ENCODE measurements at regions not wholly inside any gene's neighbourhood (a gene's known extent, or its start where the extent isn't known, plus 50 kb on each side); places are given as distances from the start of the nearest gene placed in this dataset.

GRCh38 chr2:160687629-160688028, 194.0 kb upstream of the RBMS1 start:
- no peak for DNase-seq
- Histone ChIP-seq H3K4me1 (no peaks in the 10 kb centered on the region), H3K9me3 (no peaks in the 10 kb centered on the region), H3K36me3 (no peaks in the 10 kb centered on the region), H3K4me3 (no peak overlapping the region), H3K27me3 (no peaks in the 10 kb centered on the region), H3K27ac (no peak overlapping the region)
- TF ChIP-seq POLR2A (IDR thresholded peaks at IDR 0.05) = no peak
- TF ChIP-seq CTCF (IDR thresholded peaks at IDR 0.05) = no peak

DNA sequence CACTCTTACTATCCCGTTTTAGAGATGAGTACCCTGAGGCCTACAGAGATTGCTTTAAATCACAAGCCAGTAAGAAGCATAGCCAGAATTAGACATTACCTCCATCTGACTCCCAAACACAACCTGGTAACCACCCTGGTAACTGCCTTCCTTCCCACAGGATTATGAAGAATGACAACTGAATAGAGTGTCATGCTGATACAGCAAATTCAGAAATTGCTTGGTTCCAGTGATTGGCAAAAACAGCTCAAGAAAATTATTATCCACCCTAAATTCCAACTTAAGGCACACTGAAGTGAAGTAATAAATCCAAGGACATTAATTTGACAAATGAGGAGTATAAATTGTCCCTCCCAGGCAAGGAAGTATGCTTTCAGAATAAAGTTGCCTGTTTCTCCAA, 195.8 kb upstream of the RBMS1 start:
- H3K27ac ChIP-seq = no peak overlapping the region
- H3K9me3 ChIP-seq = no peaks in the 10 kb centered on the region
- TF ChIP-seq CTCF (IDR thresholded peaks at IDR 0.05) (no peak), POLR2A (IDR thresholded peaks at IDR 0.05) (no peak)
- DNase-seq = no peak
- no peaks in the 10 kb centered on the region for H3K4me1 ChIP-seq
- no peaks in the 10 kb centered on the region for H3K36me3 ChIP-seq
- H3K4me3 ChIP-seq = no peak overlapping the region
- no peaks in the 10 kb centered on the region for H3K27me3 ChIP-seq

DNA sequence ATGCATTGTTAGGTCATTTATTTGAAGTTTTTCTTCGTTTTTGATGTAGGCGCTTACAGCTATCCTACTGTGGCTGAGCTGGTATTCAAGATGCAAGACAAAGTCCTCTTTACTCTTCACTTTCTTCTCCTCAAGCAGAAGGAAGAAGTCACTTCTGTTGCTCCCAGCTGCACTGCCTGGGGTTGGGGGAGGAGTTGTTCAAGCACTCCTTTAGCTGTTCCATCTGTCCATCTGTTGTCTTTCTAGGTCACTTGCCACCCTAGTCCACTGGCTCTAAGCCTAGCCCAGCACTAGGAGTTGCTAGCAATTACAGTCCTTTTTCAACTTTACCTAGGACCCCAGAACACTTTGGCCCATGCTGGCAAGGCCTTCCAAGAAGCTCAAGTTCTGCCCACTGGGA, 200.6 kb upstream of the RBMS1 start:
- Histone ChIP-seq H3K4me1 (no peaks in the 10 kb centered on the region), H3K27me3 (no peaks in the 10 kb centered on the region), H3K27ac (no peak overlapping the region), H3K36me3 (no peaks in the 10 kb centered on the region), H3K4me3 (no peak overlapping the region), H3K9me3 (no peaks in the 10 kb centered on the region)
- TF ChIP-seq POLR2A (IDR thresholded peaks at IDR 0.05) (no peak), CTCF (IDR thresholded peaks at IDR 0.05) (no peak)
- DNase-seq = no peak

- no peaks in the 10 kb centered on the region for H3K27me3 ChIP-seq
- H3K36me3 ChIP-seq = no peaks in the 10 kb centered on the region
- DNase-seq = no peak
- no peak overlapping the region for H3K27ac ChIP-seq
- H3K4me1 ChIP-seq = no peaks in the 10 kb centered on the region
- TF ChIP-seq CTCF (IDR thresholded peaks at IDR 0.05) (no peak), POLR2A (IDR thresholded peaks at IDR 0.05) (no peak)
- no peaks in the 10 kb centered on the region for H3K9me3 ChIP-seq
- no peak overlapping the region for H3K4me3 ChIP-seq
These were observed 201.0 kb upstream of the RBMS1 start for GRCh38 chr2:160694631-160695030.

DNA sequence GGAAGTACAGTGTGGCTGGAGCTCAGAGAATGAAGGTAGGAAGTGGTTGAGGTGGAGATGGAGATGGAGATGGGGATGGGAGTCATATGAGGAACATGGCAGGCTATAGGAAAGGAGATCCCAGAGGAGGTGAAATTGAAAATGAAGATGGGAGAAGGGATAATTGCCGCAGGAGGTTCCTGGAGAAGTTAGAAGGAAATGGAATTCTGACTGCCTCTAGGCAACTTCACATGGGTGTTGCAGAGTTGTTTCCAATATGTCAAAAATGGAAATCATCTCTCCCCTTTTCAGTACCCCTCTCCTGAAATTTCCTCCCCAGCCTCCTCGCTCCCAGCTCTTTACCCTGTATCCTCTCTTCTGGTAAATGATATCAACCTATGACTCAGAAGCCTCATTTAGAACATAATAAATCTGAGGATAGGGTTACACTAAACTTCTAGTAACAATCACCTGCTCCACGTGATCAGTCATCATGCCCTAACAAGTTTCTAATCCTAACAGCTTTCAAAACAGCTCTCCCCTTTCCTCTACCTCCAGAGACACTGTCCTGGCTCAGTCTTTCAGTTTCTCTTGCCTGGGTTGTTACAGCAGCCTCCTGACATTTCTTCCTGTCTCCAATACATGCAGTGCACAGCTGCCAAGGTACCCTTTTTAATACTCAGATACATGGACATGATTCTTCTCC, 201.9 kb upstream of the RBMS1 start:
- Histone ChIP-seq H3K27ac (no peak overlapping the region), H3K9me3 (no peaks in the 10 kb centered on the region), H3K27me3 (no peaks in the 10 kb centered on the region), H3K4me1 (no peaks in the 10 kb centered on the region), H3K4me3 (no peak overlapping the region), H3K36me3 (no peaks in the 10 kb centered on the region)
- DNase-seq = no peak
- TF ChIP-seq CTCF (IDR thresholded peaks at IDR 0.05) (no peak), POLR2A (IDR thresholded peaks at IDR 0.05) (no peak)

DNA sequence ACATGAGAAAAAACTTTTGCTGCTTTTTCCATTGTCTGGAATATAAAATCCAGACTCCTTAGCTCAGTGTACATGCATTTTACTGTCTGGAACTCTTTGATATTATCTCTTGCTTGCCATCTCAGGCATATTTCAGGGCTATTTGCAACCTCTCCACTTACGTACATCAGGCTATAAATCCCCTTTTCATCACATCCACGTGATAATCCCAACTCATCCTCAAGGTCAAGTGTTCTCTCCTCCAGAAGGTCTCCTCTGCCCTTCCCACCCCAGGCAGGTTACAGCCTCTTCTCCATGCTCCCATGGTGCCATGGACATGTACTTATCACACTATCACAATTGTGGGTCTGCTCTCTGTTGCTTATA, 202.5 kb upstream of the RBMS1 start:
- no peaks in the 10 kb centered on the region for H3K27me3 ChIP-seq
- no peaks in the 10 kb centered on the region for H3K36me3 ChIP-seq
- H3K9me3 ChIP-seq = no peaks in the 10 kb centered on the region
- no peaks in the 10 kb centered on the region for H3K4me1 ChIP-seq
- no peak overlapping the region for H3K27ac ChIP-seq
- TF ChIP-seq CTCF (IDR thresholded peaks at IDR 0.05) (no peak), POLR2A (IDR thresholded peaks at IDR 0.05) (no peak)
- H3K4me3 ChIP-seq = no peak overlapping the region
- no peak for DNase-seq

All from Peyer's patch (tissue), 4 donors.